ENCODE measurements at regions not wholly inside any gene's neighbourhood (a gene's known extent, or its start where the extent isn't known, plus 50 kb on each side); places are given as distances from the start of the nearest gene placed in this dataset.

GRCh38 chr16:47979164-47979520, 176.7 kb downstream of the ABCC12 start:
- TF ChIP-seq CTCF (conservative IDR thresholded peaks at IDR 0.05 in 1 of 2, IDR thresholded peaks at IDR 0.05 in 1 of 2; ENCODE audit: extremely low read depth in 1 of 2, insufficient read depth in 1 of 2, low read depth in 1 of 2, low read length in 2 of 2) (no peak), EZH2 (IDR thresholded peaks at IDR 0.05; ENCODE audit: borderline replicate concordance, low read length) (no peak)

Measured in mammary epithelial cell (primary cell).